ENCODE measurements at regions not wholly inside any gene's neighbourhood (a gene's known extent, or its start where the extent isn't known, plus 50 kb on each side); places are given as distances from the start of the nearest gene placed in this dataset.

DNA sequence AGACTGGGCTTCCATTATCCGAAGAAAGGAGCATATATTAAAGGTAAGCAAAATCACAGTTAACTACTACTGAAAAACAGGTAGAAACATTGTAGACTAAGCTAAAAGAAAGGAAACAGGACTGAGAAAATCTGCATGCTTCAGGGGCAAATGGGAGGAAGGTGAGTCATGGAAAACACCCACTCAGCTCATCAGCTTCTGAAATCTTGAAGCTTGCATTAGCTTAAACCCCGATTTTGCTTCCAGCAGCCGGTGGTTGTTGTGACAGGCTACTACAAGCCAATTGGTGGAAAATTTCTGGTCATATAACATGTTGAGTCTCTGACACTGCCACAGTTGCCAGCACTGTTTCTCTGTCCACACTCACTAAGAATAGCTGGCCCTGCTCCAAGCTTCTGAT is 179.6 kb upstream of the PUM3 start:
- no peak for TF ChIP-seq EP300 (IDR thresholded peaks at IDR 0.05; ENCODE audit: low read depth)
- TF ChIP-seq, protein P1, sequence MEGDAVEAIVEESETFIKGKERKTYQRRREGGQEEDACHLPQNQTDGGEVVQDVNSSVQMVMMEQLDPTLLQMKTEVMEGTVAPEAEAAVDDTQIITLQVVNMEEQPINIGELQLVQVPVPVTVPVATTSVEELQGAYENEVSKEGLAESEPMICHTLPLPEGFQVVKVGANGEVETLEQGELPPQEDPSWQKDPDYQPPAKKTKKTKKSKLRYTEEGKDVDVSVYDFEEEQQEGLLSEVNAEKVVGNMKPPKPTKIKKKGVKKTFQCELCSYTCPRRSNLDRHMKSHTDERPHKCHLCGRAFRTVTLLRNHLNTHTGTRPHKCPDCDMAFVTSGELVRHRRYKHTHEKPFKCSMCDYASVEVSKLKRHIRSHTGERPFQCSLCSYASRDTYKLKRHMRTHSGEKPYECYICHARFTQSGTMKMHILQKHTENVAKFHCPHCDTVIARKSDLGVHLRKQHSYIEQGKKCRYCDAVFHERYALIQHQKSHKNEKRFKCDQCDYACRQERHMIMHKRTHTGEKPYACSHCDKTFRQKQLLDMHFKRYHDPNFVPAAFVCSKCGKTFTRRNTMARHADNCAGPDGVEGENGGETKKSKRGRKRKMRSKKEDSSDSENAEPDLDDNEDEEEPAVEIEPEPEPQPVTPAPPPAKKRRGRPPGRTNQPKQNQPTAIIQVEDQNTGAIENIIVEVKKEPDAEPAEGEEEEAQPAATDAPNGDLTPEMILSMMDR (IDR thresholded peaks at IDR 0.05), result no peak
